Cardiac fibroblast (primary cell): ENCODE measurements at regions not wholly inside any gene's neighbourhood (a gene's known extent, or its start where the extent isn't known, plus 50 kb on each side); places are given as distances from the start of the nearest gene placed in this dataset.

Source experiments
- DNase-seq, 2 donors: peaks; one replicate each; pipeline versions ENCODE4 v3.0.0 to v3.0.0-alpha.2; 2010; ENCODE audit warnings: low read depth in 2 of 2
- H3K4me3 ChIP-seq, 2 donors: replicated peaks in 1 of 2; 1 replicate in 1 of 2; 2 replicates in 1 of 2; pipeline ENCODE4 v1.5.1; 2011; ENCODE audit warnings: low read depth in 2 of 2, low read length in 2 of 2, mild to moderate bottlenecking in 2 of 2, moderate library complexity in 1 of 2
- TF ChIP-seq, protein P1 (sequence below): IDR thresholded peaks from one replicate; pipeline ENCODE4 v1.5.1; 2011; ENCODE audit warnings: low read depth, mild to moderate bottlenecking, low read length, inconsistent platforms

DNA sequence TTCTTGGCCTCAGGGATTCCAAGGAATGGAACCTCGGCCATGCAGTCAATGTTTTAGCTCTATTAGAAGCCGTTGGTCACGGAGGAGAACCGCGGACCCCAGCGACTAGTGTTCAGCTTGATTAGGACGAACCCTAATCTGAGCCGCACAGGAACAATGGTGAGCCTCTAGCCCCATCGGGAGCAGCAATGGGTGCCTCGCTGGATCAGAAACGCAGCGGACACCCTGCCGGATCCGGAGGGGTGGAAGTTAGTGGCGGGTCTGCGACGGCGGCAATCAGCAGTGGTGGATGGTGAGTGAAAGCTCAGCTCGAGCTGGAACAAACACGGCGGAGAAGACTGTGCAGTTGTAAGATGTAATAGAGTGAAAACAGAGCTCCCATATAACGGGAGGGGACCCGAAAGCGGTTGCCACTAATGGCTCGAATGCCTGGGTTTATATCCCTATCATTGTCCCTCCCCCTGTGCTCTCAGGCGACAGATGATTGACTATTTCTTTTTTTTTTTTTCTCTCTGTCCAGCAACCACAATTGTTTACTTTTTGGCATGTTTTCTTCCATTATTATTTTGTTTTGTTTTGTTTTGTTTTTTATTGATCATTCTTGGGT, 127.7 kb downstream of the ZNF664 start:
- no peak overlapping the region for H3K4me3 ChIP-seq
- no peak for DNase-seq
- TF ChIP-seq, protein P1, sequence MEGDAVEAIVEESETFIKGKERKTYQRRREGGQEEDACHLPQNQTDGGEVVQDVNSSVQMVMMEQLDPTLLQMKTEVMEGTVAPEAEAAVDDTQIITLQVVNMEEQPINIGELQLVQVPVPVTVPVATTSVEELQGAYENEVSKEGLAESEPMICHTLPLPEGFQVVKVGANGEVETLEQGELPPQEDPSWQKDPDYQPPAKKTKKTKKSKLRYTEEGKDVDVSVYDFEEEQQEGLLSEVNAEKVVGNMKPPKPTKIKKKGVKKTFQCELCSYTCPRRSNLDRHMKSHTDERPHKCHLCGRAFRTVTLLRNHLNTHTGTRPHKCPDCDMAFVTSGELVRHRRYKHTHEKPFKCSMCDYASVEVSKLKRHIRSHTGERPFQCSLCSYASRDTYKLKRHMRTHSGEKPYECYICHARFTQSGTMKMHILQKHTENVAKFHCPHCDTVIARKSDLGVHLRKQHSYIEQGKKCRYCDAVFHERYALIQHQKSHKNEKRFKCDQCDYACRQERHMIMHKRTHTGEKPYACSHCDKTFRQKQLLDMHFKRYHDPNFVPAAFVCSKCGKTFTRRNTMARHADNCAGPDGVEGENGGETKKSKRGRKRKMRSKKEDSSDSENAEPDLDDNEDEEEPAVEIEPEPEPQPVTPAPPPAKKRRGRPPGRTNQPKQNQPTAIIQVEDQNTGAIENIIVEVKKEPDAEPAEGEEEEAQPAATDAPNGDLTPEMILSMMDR: no peak

DNA sequence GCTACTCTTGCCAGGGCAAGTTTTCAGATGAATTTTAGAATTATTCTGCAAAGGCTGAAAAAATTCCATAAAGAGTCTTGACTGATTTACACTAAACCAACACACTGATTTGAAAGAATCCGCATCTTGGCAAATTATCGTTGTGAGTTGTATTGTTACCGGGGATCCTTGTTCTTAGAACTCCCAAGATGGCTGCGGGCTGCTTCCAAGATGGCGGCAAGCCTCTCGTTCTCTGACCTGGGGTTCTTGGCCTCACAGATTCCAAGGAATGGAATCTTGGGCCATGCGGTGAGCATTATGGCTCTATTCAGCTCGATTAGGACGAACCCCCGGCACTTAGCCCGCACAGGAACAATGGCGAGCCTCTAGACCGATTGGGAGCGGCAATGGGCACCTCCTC, 132.5 kb downstream of the ZNF664 start:
- H3K4me3 ChIP-seq: no peak overlapping the region
- no peak for DNase-seq
- TF ChIP-seq, protein P1: no peak

DNA sequence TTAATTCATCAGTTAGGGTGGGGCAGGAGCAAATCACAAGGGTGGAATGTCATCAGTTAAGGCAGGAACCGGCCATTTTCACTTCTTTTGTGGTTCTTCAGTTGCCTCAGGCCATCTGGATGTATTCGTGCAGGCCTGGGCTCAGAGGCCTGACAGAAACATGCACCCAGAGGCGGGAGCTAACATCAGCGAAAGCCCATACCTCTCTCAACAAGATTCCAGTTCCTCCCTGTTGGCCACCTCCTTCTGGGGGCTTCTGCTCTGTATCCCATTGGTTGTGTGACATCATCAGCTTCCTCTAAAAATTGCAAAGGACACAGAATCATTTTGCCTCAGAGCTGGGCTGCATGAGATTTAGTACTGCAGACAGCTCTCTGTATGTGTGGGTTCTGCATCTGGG, 134.3 kb downstream of the ZNF664 start:
- no peak overlapping the region for H3K4me3 ChIP-seq
- TF ChIP-seq, protein P1: no peak
- DNase-seq: no peak

DNA sequence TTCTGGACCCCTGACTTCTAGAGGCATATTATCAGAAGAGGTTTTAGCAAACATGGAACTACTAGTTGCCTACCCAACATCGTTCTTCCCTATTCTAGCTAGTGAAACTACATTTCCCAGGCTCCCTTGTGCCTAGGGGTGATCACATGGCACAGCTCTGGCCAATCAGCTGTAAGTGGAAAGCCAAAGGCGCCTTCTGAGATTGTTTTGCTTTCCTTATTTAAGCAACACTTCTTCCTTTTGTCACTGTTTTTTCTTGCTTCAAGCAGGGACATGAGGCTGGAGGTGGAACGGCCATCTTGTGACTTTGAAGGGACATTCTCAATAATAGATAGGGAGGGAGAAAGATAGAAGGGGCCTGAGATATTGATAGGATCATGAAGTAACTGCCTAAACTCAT, 136.7 kb downstream of the ZNF664 start:
- H3K4me3 ChIP-seq: no peak overlapping the region
- peak; percentile 31 to 38 for DNase-seq
- TF ChIP-seq, protein P1: no peak

DNA sequence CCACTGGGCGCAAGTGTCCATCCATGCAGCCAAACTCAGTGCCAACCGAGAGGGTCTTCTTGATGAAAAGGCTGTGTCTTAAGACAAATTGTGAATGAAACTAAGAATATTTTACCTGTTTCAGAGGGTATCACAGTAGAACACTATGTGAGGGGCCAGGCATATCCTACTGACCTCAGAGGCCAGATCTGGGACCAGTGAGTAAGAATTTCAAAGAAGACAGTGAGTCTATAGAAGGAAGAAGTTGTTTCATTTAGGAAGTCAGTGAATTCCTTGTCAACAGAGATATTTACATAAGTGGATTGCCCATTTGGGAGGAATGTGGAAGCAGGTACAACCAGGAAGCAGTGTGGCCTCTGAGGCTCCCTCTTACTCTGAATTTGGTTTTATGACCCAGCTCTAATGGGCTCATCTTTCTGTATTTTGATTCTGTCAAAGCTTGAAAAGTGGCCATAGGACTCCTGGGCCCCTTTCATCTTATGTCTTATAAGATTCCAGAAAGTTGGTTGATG, 137.4 kb downstream of the ZNF664 start:
- TF ChIP-seq, protein P1: no peak
- DNase-seq: no peak
- no peak overlapping the region for H3K4me3 ChIP-seq

DNA sequence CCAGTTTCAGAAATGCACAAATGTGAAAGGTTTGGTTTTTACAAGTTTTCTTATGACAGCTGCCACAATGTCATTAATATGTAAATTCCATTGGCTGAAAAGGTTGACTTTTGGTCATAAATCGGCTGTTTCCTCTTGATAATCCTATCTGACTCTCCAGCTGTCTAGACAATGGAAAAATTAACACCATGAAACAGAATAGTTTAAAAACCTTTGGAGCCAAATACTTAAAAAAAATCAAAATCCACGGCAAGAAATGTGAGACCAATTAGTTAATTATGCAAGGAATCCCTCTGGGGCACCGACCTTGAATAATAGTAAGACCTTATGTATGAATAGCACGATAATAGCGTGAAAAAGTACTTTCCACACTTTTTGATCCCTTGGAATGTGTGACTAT, 138.0 kb downstream of the ZNF664 start:
- no peak overlapping the region for H3K4me3 ChIP-seq
- TF ChIP-seq, protein P1: no peak
- DNase-seq: no peak

DNA sequence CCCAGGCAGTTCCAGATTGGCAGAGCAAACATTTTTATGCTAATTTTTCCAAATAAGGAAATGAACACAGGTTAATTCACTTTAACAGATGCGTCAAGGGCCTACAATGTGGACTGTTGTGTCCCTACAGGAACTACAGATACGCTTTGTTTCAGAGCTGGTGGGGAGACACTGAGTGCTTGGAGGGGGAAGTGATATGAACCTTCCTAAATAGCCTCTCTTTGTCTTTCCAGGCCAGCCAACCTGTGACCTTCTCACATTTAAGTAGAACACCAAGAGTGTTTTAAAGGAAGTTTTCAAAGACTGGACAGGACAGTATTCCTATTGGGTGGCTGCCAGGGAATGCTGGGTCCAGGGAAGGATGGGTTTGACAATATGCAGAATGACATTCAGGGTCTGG, 141.3 kb downstream of the ZNF664 start:
- no peak overlapping the region for H3K4me3 ChIP-seq
- DNase-seq: no peak
- TF ChIP-seq, protein P1: no peak
